ENCODE measurements at regions not wholly inside any gene's neighbourhood (a gene's known extent, or its start where the extent isn't known, plus 50 kb on each side); places are given as distances from the start of the nearest gene placed in this dataset.

DNA sequence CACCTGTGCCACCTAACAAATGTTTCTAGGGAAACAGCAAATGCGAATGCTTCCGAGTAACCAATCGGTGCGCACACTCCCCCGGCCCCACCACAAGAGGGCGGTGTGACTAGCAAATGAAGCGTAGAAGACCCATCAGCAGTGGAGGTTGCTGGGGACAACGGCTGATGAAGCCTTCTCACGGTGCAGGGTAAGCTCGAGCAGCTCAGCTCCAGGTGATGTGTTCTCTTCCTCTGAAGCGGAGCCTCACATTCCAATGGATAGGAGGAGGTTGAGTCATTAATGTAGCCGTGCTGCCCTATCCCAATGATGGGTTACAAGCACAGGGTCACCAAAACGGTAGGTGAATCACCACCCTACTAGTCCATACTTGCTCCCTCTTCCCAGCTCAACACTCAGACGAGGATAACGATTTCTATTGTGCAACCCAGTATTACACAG is 127.6 kb upstream of the TWIST2 start:
- Mint-ChIP-seq H3K36me3 (no peaks in the 10 kb centered on the region), H3K27me3 (ENCODE audit: low read depth in 3 of 3) (peaks cover 4 to 25% (median 17%) of the 10 kb centered on the region in 3 donors), H3K27ac (no peak overlapping the region), H3K9me3 (peaks cover 3 to 15% (median 7%) of the 10 kb centered on the region in 7 donors), H3K4me1 (peaks cover 2% of the 10 kb centered on the region), H3K4me3 (no peak overlapping the region)
- H3K4me3 ChIP-seq (replicated peaks in 1 of 3; ENCODE audit: low read depth in 2 of 3, low read length in 3 of 3) = no peak overlapping the region
- no peak overlapping the region for H3K4me2 ChIP-seq (replicated peaks; ENCODE audit: extremely low read depth, low read length, poor library complexity, severe bottlenecking)
- TF ChIP-seq, protein P1, sequence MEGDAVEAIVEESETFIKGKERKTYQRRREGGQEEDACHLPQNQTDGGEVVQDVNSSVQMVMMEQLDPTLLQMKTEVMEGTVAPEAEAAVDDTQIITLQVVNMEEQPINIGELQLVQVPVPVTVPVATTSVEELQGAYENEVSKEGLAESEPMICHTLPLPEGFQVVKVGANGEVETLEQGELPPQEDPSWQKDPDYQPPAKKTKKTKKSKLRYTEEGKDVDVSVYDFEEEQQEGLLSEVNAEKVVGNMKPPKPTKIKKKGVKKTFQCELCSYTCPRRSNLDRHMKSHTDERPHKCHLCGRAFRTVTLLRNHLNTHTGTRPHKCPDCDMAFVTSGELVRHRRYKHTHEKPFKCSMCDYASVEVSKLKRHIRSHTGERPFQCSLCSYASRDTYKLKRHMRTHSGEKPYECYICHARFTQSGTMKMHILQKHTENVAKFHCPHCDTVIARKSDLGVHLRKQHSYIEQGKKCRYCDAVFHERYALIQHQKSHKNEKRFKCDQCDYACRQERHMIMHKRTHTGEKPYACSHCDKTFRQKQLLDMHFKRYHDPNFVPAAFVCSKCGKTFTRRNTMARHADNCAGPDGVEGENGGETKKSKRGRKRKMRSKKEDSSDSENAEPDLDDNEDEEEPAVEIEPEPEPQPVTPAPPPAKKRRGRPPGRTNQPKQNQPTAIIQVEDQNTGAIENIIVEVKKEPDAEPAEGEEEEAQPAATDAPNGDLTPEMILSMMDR (IDR thresholded peaks at IDR 0.05) = peak; percentile 93
- no peaks in the 10 kb centered on the region for H3K36me3 ChIP-seq (replicated peaks in 1 of 2; ENCODE audit: control insufficient read depth in 1 of 2, insufficient read depth in 2 of 2, low read length in 2 of 2)
- no peaks in the 10 kb centered on the region for H4K20me1 ChIP-seq (ENCODE audit: insufficient read depth, low read length)
- H2AFZ ChIP-seq (ENCODE audit: insufficient read depth, low read depth, low read length, poor library complexity, severe bottlenecking) = no peak overlapping the region
- H3K9me3 ChIP-seq (replicated peaks in 1 of 2; ENCODE audit: control insufficient read depth in 1 of 2, insufficient read depth in 1 of 2, low read length in 2 of 2) = peaks cover 0 to 4% of the 10 kb centered on the region in 2 donors
- peaks cover 2 to 7% of the 10 kb centered on the region in 2 donors for H3K27me3 ChIP-seq (ENCODE audit: control insufficient read depth in 2 of 2, insufficient read depth in 2 of 2, low read length in 2 of 2)
- 6% methylated on average over 7 of the region's 15 CpGs for WGBS (ENCODE audit: insufficient coverage)
- H3K79me2 ChIP-seq (ENCODE audit: insufficient read depth, low read length) = no peaks in the 10 kb centered on the region
- H3K4me1 ChIP-seq (ENCODE audit: control insufficient read depth in 1 of 2, insufficient read depth in 2 of 2, low read length in 2 of 2) = no peaks in the 10 kb centered on the region
- intact Hi-C loops (cut with micrococcal nuclease) = loop anchor here (5.0 kb wide), 1 partner anchor 67 kb away; no protein-coding TSS in a partner anchor
- DNase-seq = peak; percentile 20 to 47 (median 42)
- no peak overlapping the region for H3K27ac ChIP-seq (ENCODE audit: low read depth in 1 of 2, low read length in 2 of 2)
- H3K9ac ChIP-seq (ENCODE audit: insufficient read depth, low read length, poor library complexity, severe bottlenecking) = no peak overlapping the region

DNA sequence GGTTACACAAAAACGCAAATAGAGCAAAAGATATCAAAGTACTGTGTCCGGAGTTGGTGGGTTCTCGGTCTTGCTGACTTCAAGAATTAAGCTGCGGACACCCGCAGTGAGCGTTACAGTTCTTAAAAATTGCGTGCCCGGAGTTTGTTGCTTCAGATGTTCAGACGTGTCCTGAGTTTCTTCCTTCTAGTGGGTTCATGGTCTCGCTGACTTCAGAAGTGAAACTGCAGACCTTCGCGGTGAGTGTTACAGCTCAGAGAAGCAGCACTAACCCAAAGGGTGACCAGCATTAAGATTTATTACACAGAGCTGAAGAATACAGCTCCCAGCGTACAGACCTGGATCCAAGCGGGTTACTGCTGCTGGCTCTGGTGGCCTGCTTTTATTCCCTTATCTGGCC is 125.7 kb upstream of the TWIST2 start:
- no peaks in the 10 kb centered on the region for H3K4me1 ChIP-seq (ENCODE audit: control insufficient read depth in 1 of 2, insufficient read depth in 2 of 2, low read length in 2 of 2)
- no peaks in the 10 kb centered on the region for H4K20me1 ChIP-seq (ENCODE audit: insufficient read depth, low read length)
- 90% methylated on average over 10 of the region's 14 CpGs for WGBS (ENCODE audit: insufficient coverage)
- H3K27me3 Mint-ChIP-seq (ENCODE audit: low read depth in 3 of 3) = peaks cover 9 to 12% (median 11%) of the 10 kb centered on the region in 3 donors
- intact Hi-C loops (cut with micrococcal nuclease) = loop anchor here (5.0 kb wide), 1 partner anchor 65 kb away; no protein-coding TSS in a partner anchor
- H3K27ac Mint-ChIP-seq = no peak overlapping the region
- H3K79me2 ChIP-seq (ENCODE audit: insufficient read depth, low read length) = no peaks in the 10 kb centered on the region
- H3K27me3 ChIP-seq (ENCODE audit: control insufficient read depth in 2 of 2, insufficient read depth in 2 of 2, low read length in 2 of 2) = peaks cover 0 to 2% of the 10 kb centered on the region in 2 donors
- TF ChIP-seq, protein P1 (IDR thresholded peaks at IDR 0.05) = no peak
- H3K9ac ChIP-seq (ENCODE audit: insufficient read depth, low read length, poor library complexity, severe bottlenecking) = no peak overlapping the region
- no peak overlapping the region for H3K4me3 Mint-ChIP-seq
- H2AFZ ChIP-seq (ENCODE audit: insufficient read depth, low read depth, low read length, poor library complexity, severe bottlenecking) = no peak overlapping the region
- H3K4me3 ChIP-seq (replicated peaks in 1 of 3; ENCODE audit: low read depth in 2 of 3, low read length in 3 of 3) = no peak overlapping the region
- H3K4me2 ChIP-seq (replicated peaks; ENCODE audit: extremely low read depth, low read length, poor library complexity, severe bottlenecking) = no peak overlapping the region
- no peak for DNase-seq
- no peaks in the 10 kb centered on the region for H3K36me3 ChIP-seq (replicated peaks in 1 of 2; ENCODE audit: control insufficient read depth in 1 of 2, insufficient read depth in 2 of 2, low read length in 2 of 2)
- peaks cover 0 to 8% of the 10 kb centered on the region in 2 donors for H3K9me3 ChIP-seq (replicated peaks in 1 of 2; ENCODE audit: control insufficient read depth in 1 of 2, insufficient read depth in 1 of 2, low read length in 2 of 2)
- H3K9me3 Mint-ChIP-seq = peaks cover 3 to 20% (median 11%) of the 10 kb centered on the region in 7 donors
- peaks cover 2% of the 10 kb centered on the region for H3K4me1 Mint-ChIP-seq
- no peaks in the 10 kb centered on the region for H3K36me3 Mint-ChIP-seq
- H3K27ac ChIP-seq (ENCODE audit: low read depth in 1 of 2, low read length in 2 of 2) = no peak overlapping the region

Measured in CD14-positive monocyte (primary cell).